ENCODE measurements at regions not wholly inside any gene's neighbourhood (a gene's known extent, or its start where the extent isn't known, plus 50 kb on each side); places are given as distances from the start of the nearest gene placed in this dataset.
"Not testable (repeated sequence)": the region's sequence is repeated elsewhere in the genome, so short reads cannot be mapped to it uniquely, and the experiment has no call there.

DNA sequence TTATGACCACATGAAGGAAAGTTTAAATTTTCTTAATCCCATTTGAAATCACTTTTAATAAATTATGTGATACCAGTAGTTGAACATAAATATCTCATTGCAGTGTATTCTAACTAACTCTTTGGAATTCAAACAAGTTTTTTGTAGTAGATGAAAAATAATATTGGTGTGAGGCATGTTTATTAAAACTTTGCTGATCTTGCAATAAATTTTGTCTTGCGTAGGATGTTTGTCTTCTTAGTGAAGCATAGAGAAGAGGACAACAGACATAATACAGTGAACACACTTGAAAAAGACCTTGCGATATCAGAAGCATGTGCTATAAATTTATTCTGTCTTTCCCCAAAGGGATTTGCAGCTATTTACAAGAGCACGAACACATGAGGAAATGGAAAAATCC is 140.7 kb downstream of the HTR1B start:
- DNase-seq = no peak

DNA sequence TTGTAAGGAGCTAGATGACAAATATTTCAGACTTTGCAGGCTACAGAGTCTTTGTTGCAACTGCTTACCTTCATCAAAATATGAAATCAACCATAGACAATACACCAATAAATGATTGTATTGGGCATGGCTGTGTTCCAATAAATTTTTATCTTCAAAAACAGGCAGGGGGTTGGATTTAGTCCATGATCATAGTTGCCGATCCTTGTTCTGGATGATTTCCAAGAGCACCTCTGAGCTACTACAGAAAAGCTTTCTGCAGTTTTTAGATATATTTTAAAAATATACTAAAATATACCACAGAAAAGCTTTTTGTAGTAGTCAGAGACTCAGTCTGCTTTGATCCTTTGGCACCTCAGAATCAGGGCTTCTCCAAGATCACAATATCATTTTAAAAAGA is 145.0 kb downstream of the HTR1B start:
- no peak for DNase-seq

GRCh38 chr6:77313595-77313994 is 149.7 kb downstream of the HTR1B start:
- DNase-seq = no peak

- no peak for DNase-seq
Observed at GRCh38 chr6:77299931-77300330, 163.4 kb downstream of the HTR1B start.

- DNase-seq = no peak
Observed at GRCh38 chr6:77298283-77298682, 165.0 kb downstream of the HTR1B start.

DNA sequence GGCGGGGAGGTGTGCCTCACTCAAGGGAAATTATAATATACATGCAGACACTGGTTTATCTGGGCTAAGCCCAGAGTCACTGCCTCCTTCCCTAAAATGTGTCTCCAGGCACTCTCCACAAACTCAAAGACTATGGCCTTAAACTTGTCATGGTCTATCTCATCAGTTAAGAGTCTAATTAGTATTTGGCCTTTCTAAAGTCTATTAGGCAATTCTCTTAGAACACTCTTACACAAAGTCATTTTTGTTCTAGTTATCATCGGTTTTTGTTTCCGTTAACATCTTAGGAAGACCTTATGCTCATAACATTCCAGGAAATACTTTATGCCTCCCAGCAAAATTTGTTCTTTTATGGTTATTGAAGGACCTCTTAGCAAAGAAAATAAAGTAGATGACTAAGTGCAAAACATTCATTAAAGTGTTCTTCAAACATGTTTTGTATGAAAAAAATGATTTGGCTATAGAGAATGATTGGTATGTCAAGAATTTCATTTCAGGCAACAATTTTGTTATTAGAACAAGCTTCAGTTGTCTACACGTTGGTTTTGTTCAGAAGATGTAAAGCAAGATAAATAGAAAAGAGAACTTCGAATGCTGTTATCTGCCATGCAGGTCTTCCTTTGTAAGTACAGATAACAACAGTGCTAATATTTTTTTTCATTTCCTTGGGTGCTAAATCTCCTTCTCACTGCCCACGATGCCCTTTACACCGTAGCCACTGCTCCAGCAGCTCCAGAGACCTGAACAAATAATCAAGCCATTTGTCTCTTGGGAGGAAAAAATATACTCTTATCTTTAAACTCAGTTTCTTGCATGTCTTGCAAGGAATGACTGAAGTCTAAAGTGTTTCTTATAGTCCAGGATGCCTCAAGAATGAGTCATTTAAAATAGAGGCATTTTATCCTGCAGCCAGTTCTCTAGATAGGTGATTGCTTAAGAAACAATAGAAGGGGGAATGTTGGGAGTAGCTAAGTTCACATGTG is 170.4 kb downstream of the HTR1B start:
- peak; percentile 32 for DNase-seq

DNA sequence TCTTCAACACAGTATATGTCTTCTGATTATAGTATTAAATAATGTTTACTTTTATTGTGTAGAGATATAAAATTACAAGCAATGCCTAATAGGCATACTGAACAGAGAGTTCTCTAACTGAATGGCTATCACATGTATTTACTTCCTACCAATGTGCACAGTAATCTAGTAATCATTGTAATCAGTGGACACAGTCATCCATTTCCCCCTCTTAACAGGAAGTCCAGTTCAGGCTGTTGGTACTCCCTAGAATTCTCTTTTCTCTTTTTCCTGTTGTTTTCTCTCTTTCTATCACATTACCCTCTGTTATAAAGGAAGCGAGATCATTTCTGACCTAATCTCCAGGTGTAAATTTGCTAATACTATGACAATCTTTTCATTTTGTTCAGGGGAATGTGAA is 172.5 kb downstream of the HTR1B start:
- DNase-seq = no peak

DNA sequence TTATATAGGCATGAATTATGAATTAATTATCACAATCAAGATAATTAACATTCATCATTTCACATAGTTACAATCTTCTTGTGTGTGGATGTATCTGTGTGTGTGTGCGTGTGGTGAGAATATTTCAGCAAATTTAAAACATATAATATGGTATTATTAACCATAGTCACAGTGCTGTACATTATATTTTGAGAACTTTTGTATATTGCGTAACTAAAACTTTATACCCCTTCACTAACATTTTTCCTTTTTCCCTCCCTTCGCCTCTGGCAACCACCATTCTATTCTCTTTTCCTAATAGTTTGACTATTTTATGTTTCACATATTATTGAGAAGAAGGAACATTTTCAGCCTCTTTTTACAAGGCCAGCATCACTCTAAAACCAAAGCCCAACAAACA is 176.8 kb downstream of the HTR1B start:
- no peak for DNase-seq

DNA sequence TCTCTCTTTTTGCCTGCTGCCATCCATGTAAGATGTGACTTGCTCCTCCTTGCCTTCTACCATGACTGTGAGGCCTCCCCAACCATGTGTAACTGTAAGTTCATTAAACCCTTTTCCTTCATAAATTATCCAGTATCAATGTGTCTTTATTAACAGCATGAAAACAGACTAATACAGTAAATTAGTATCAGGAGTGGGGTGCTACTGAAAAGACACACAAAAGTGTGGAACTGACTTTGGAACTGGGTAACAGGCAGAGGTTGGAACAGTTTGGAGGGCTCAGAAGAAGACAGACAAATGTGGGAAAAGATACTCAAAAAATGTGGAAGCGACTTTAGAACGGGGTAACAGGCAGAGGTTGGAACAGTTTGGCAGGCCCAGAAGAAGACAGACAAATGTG is 189.4 kb downstream of the HTR1B start:
- no peak for DNase-seq

DNA sequence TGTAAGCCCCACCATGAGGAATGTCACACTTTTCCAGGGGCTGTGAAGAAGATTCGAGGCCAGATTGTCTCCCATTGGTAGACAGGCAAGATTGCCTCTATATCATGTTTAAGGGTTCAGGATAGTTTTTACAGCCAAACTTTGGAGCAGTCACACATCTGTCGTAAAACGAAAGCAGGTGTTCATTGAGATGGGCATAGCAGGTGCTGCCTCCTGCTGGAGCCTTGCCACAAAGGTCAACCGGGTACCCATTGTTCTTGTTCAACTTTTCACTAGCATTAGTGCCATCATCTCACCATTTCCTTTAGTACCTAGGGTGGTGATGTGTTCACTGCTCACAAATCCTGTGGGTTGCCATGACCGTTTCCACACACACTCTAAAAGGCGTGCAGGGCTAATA is 198.3 kb downstream of the HTR1B start:
- DNase-seq = no peak

GRCh38 chr6:77263003-77263402 is 200.3 kb downstream of the HTR1B start:
- DNase-seq = peak; percentile 8

DNA sequence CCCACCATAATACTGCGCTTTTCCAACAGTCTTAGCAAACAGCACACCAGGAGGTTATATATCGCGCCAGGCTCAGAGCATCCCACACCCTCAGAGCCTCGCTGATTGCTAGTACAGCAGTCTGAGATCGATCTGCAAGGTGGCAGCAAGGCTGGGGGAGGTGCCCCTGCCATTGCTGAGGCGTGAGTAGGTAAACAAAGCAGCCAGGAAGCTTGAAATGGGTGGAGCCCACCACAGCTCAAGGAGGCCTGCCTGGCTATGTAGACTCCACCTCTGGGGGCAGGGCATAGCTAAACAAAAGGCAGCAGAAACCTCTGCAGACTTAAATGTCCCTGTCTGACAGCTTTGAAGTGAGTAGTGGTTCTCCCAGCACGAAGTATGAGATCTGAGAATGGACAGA is 211.5 kb downstream of the HTR1B start:
- not testable (repeated sequence) for DNase-seq

DNA sequence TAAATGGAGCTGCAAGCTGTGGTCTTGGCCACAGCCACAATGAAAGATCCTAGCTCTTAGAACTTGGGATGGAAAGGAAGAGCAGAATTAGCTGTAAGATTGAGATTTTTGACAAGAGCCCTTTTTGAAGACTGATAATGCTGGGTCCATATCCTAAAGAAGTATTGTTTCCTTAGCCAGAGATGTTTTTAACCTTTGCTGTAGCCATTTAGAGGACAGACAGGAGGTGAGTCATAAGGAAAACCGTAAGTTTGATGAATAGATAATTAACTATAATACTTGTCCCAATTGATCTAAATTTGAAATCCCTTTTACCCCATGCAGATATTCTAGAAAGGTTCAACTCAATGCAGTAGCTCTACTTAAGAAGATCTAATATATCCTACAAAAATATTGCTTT is 213.7 kb downstream of the HTR1B start:
- DNase-seq = no peak

- DNase-seq = no peak
Observed at GRCh38 chr6:77245026-77245425, 218.3 kb downstream of the HTR1B start.

GRCh38 chr6:77231438-77232305 is 231.6 kb downstream of the HTR1B start:
- DNase-seq = no peak

- DNase-seq = no peak
Observed at GRCh38 chr6:77228279-77228678, 235.0 kb downstream of the HTR1B start.

DNA sequence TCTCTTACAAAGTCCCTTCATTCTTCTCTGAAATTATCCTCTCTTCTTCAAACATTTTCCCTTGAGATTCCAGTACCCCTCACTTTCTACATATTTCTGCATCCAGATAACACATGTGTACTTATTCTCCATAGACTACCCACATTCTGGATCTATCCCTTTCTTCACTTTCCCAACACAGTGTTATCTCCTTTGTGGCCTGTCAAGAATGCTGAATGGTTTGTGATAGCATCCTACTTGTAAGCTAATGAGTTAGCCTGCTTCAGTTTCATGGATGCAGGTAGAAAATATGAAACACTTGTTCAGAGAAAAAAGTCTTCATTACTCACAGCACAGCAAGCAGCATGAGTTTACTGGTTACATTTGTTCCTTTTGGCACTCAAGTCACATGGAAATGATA is 245.4 kb downstream of the HTR1B start:
- DNase-seq = no peak

GRCh38 chr6:77205936-77206335 is 257.4 kb downstream of the HTR1B start:
- DNase-seq = no peak

DNA sequence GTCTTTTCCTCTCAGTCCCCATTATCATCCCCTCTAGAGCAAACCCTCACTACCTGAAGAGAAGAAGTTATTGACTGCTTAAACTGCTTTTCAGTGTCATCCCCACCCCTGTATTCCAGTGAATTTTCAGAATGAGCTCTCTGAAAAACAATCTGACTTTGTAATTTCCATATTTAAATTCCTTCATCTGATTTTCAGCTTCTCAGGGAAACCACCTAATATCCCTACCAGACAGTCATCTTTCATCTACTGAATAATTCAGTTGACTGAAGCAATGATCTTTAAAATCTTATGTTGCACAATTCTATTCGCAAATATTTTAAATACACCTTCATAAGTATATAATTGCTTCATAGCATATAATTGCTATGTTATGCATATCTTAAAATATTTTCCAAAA is 258.7 kb downstream of the HTR1B start:
- no peak for DNase-seq

DNA sequence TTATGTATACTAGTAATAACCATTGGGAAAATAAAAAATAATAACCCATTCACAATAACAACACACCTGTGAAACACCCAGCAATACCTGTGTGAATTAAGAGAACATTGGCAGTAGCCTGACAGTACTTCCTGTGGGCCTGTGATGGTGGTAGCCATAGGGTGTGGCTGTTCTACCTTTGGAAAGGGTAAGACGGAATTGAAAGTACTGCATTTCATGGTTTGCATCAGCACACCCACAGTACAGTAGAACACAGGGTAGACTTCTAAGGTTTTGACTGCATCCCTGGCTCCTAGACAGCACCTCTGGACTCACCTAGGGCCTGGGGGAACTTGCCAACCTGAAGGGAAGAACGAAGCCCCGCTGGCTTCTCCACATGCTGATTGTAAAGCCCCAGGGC is 279.8 kb downstream of the HTR1B start:
- DNase-seq = no peak

DNA sequence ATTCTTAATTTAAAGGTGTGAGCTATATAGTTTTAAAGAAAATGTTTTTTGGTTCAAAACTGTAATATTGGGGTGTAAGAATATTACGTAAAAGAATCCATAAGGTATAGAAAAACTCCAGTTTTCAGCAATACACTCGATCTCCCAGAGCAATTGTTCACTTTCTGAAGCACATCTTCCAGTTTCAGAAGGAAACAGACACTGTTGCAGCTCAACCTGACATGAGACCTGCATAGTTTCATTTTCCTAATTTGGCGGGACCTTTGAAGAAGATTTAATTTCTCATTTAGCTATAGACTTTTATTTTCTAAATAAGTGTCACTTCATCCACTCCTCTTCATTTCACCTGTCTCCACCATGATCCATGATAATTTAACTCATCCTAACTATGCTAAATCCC is 281.5 kb downstream of the HTR1B start:
- no peak for DNase-seq

GRCh38 chr6:77180326-77180725 is 283.0 kb downstream of the HTR1B start:
- no peak for DNase-seq

DNA sequence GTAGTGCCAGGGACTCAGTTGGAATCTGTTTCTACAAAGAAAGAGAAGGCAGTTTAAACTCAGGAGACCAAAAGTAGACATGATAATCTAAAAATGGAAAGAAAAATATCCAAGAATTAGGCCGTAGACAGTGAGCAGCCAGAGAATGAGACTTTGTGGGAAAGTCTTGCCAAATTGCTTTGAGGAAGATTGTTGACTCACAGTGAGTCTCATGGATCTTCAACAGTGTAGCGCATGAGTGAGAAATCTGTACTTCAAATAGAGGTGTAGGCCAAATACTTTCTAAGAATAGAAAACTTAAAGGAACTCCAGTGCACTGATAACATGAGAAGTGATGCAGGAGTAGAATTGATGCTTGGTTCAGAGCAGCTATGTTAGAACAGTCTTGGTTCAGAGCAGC is 284.5 kb downstream of the HTR1B start:
- DNase-seq = no peak

- DNase-seq = no peak
Observed at GRCh38 chr6:77177470-77177869, 285.8 kb downstream of the HTR1B start.

Data from eye (tissue), 1 donor.